Neural cell (in vitro differentiated cells): ENCODE measurements at regions not wholly inside any gene's neighbourhood (a gene's known extent, or its start where the extent isn't known, plus 50 kb on each side); places are given as distances from the start of the nearest gene placed in this dataset.

ENCODE experiments used
- H2AFZ ChIP-seq: fragments of 200-600, 300-800 bp; sonication (generic), shearing (Covaris generic); 2 replicates; pipeline ENCODE4 v1.6.0; 2014; ENCODE audit warnings: low read depth, mild to moderate bottlenecking, antibody characterized with exemption, low read length, moderate library complexity
- H3F3A ChIP-seq: fragments of 200-600 bp; shearing (Covaris generic); 2 replicates; pipeline ENCODE4 v1.6.1; 2016; ENCODE audit warnings: mild to moderate bottlenecking, moderate library complexity, mixed read lengths, antibody characterized with exemption, low read length; ENCODE audit not compliant: insufficient read depth, poor library complexity, severe bottlenecking
- H3K27ac ChIP-seq: fragments of 200-600, 300-800 bp; sonication (generic), shearing (Covaris generic); 2 replicates; pipeline ENCODE4 v1.5.1; 2014; ENCODE audit warnings: mild to moderate bottlenecking, low read length, moderate library complexity
- H3K27me3 ChIP-seq: fragments of 300-800, 200-600 bp; sonication (generic), shearing (Covaris generic); 2 replicates; pipeline ENCODE4 v1.6.0; 2014; ENCODE audit warnings: mild to moderate bottlenecking, low read depth, low read length, moderate library complexity; ENCODE audit not compliant: insufficient read depth
- H3K36me3 ChIP-seq: fragments of 300-800, 200-600 bp; sonication (generic), shearing (Covaris generic); 2 replicates; pipeline ENCODE4 v1.5.1; 2014; ENCODE audit warnings: mild to moderate bottlenecking, antibody characterized with exemption, low read length, moderate library complexity; ENCODE audit not compliant: insufficient read depth
- H3K4me2 ChIP-seq: fragments of 300-800, 200-600 bp; sonication (generic), shearing (Covaris generic); 2 replicates; pipeline ENCODE4 v1.6.0; 2014; ENCODE audit warnings: mild to moderate bottlenecking, low read length
- H3K4me3 ChIP-seq: fragments of 300-800, 200-600 bp; sonication (generic), shearing (Covaris generic); 2 replicates; pipeline ENCODE4 v1.5.1; 2014; ENCODE audit warnings: mild to moderate bottlenecking, low read length, moderate library complexity
- H3K79me2 ChIP-seq: fragments of 200-600 bp; shearing (Covaris generic); replicated peaks from 2 replicates; pipeline ENCODE4 v1.6.0; 2014; ENCODE audit warnings: mild to moderate bottlenecking, low read length, moderate library complexity; ENCODE audit not compliant: insufficient read depth
- H3K9ac ChIP-seq: fragments of 300-800, 200-600 bp; sonication (generic), shearing (Covaris generic); 2 replicates; pipeline ENCODE4 v1.6.1; 2016; ENCODE audit warnings: mild to moderate bottlenecking, low read length, mixed read lengths
- H3K9me2 ChIP-seq: fragments of 200-600 bp; shearing (Covaris generic); 2 replicates; pipeline ENCODE4 v1.6.1; 2016; ENCODE audit warnings: mild to moderate bottlenecking, low read length, mixed read lengths; ENCODE audit not compliant: insufficient read depth
- H3K9me3 ChIP-seq: fragments of 200-600, 300-800 bp; sonication (generic), shearing (Covaris generic); 2 replicates; pipeline ENCODE4 v1.6.1; 2016; ENCODE audit warnings: mild to moderate bottlenecking, mixed run types, low read length, moderate library complexity, mixed read lengths
- H4K20me1 ChIP-seq: fragments of 200-600 bp; shearing (Covaris generic); 2 replicates; pipeline ENCODE4 v1.6.1; 2016; ENCODE audit warnings: mild to moderate bottlenecking, mixed run types; ENCODE audit not compliant: insufficient read depth
- CTCF ChIP-seq: fragments of 450-650 bp; IDR thresholded peaks from 2 replicates; pipeline ENCODE4 v1.5.1; 2014; ENCODE audit warnings: antibody characterized with exemption, mild to moderate bottlenecking, moderate library complexity; ENCODE audit not compliant: poor library complexity, severe bottlenecking
- EP300 ChIP-seq: fragments of 450-650 bp; conservative IDR thresholded peaks from 2 replicates; pipeline ENCODE4 v1.6.1; 2014; ENCODE audit warnings: antibody characterized with exemption, mild to moderate bottlenecking, moderate library complexity; ENCODE audit not compliant: poor library complexity, severe bottlenecking
- EZH2 ChIP-seq: fragments of 200-600, 300-800 bp; shearing (Covaris generic), sonication (generic); IDR thresholded peaks from 2 replicates; pipeline ENCODE4 v1.6.1; 2014; ENCODE audit warnings: antibody characterized with exemption, low read length, borderline replicate concordance, mild to moderate bottlenecking; ENCODE audit not compliant: insufficient read depth, poor library complexity, severe bottlenecking
- MXI1 ChIP-seq: fragments of 450-650 bp; conservative IDR thresholded peaks from 2 replicates; pipeline ENCODE4 v1.6.1; 2014; ENCODE audit warnings: antibody characterized with exemption, mild to moderate bottlenecking; ENCODE audit not compliant: poor library complexity, severe bottlenecking
- POLR2AphosphoS5 ChIP-seq: IDR thresholded peaks from 2 replicates; pipeline ENCODE4 v1.6.1; 2012
- RAD21 ChIP-seq: fragments of 450-650 bp; conservative IDR thresholded peaks from 2 replicates; pipeline ENCODE4 v1.6.1; 2014; ENCODE audit warnings: antibody characterized with exemption, mild to moderate bottlenecking, moderate library complexity
- REST ChIP-seq: IDR thresholded peaks from 2 replicates; pipeline ENCODE4 v1.6.1; 2012; ENCODE audit warnings: borderline replicate concordance
- SMC3 ChIP-seq: fragments of 450-650 bp; conservative IDR thresholded peaks from 2 replicates; pipeline ENCODE4 v1.6.1; 2014; ENCODE audit warnings: antibody characterized with exemption, mild to moderate bottlenecking, moderate library complexity; ENCODE audit not compliant: poor library complexity
- TAF1 ChIP-seq: IDR thresholded peaks from 2 replicates; pipeline ENCODE4 v1.6.1; 2012; ENCODE audit warnings: low read depth

DNA sequence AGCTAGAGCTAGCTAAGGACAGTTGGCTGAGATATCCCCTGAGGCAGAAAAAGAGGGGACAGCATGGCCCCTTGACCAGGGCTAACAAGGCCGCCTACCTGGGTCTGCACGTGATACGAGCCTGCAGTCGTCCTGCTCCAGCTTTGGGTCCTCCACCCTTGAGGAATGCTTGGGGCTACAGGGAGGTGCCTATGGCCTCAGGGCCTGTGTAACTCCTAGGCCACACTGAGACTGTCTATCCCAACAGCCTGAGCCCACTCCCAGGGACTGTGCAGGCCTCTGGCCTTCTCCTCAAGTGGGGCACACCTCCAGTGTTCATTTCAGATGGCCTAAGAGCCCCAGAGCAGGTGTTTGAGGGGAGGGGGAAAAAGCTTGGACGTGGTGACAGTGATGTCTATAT is 136.7 kb upstream of the SATB2 start:
- Histone ChIP-seq H3K27ac (no peak overlapping the region), H3K79me2 (no peaks in the 10 kb centered on the region)

GRCh38 chr2:199591826-199592225 is 134.1 kb upstream of the SATB2 start:
- H3F3A ChIP-seq = peaks cover 8% of the 10 kb centered on the region
- no peaks in the 10 kb centered on the region for H3K79me2 ChIP-seq
- H3K27ac ChIP-seq = no peak overlapping the region
- H3K9me3 ChIP-seq = no peaks in the 10 kb centered on the region
- no peaks in the 10 kb centered on the region for H3K9me2 ChIP-seq
- H4K20me1 ChIP-seq = no peaks in the 10 kb centered on the region
- no peak overlapping the region for H3K9ac ChIP-seq
- H3K27me3 ChIP-seq = no peaks in the 10 kb centered on the region
- H2AFZ ChIP-seq = no peak overlapping the region
- no peak overlapping the region for H3K4me2 ChIP-seq
- no peaks in the 10 kb centered on the region for H3K36me3 ChIP-seq
- H3K4me3 ChIP-seq = no peak overlapping the region
- TF ChIP-seq EP300 (no peak), EZH2 (no peak), CTCF (no peak), SMC3 (no peak), MXI1 (no peak), RAD21 (no peak), TAF1 (no peak), POLR2AphosphoS5 (no peak)

More for the DNA sequence above, 136.7 kb upstream of the SATB2 start:
- Histone ChIP-seq H4K20me1 (no peaks in the 10 kb centered on the region), H3F3A (peaks cover 7% of the 10 kb centered on the region), H3K9me3 (no peaks in the 10 kb centered on the region), H2AFZ (no peak overlapping the region), H3K4me3 (no peak overlapping the region), H3K36me3 (no peaks in the 10 kb centered on the region), H3K9me2 (no peaks in the 10 kb centered on the region), H3K4me2 (no peak overlapping the region), H3K27me3 (no peaks in the 10 kb centered on the region), H3K9ac (no peak overlapping the region)
- TF ChIP-seq EZH2 = no peak
- no peak for TF ChIP-seq REST
- TF ChIP-seq EP300 = no peak
- no peak for TF ChIP-seq MXI1
- no peak for TF ChIP-seq POLR2AphosphoS5
- no peak for TF ChIP-seq RAD21
- TF ChIP-seq CTCF = no peak
- no peak for TF ChIP-seq TAF1
- no peak for TF ChIP-seq SMC3
